GM23338 (cell line): ENCODE measurements at regions not wholly inside any gene's neighbourhood (a gene's known extent, or its start where the extent isn't known, plus 50 kb on each side); places are given as distances from the start of the nearest gene placed in this dataset.

Experiments
- CREB1 ChIP-seq: fragments of 250-450 bp; sonication (Bioruptor Pico); IDR thresholded peaks from 2 replicates; pipeline ENCODE4 v1.5.0; 2020; ENCODE audit warnings: low read depth, mild to moderate bottlenecking, moderate library complexity
- CTCF ChIP-seq, 2 experiments: fragments of 200-600 bp in 1 of 2; sonication (generic) in 1 of 2; conservative IDR thresholded peaks; 2 replicates each; pipeline versions ENCODE4 v1.5.1 to v1.6.1; 2016 to 2017; ENCODE audit warnings: antibody characterized with exemption in 2 of 2, low read depth in 2 of 2, mild to moderate bottlenecking in 2 of 2, moderate library complexity in 1 of 2
- ETS1 ChIP-seq: IDR thresholded peaks from 2 replicates; pipeline ENCODE4 v1.6.1; 2016; ENCODE audit warnings: antibody characterized with exemption
- EZH2 ChIP-seq: fragments of 200-600 bp; sonication (generic); IDR thresholded peaks from one replicate; pipeline ENCODE4 v1.8.0; 2017; ENCODE audit warnings: antibody characterized with exemption, mild to moderate bottlenecking, low read depth; ENCODE audit not compliant: unreplicated experiment
- EZH2phosphoT487 ChIP-seq: fragments of 200-600 bp; sonication (generic); IDR thresholded peaks from one replicate; pipeline ENCODE4 v1.8.1; 2018; ENCODE audit warnings: antibody characterized with exemption; ENCODE audit not compliant: unreplicated experiment
- JUNB ChIP-seq: IDR thresholded peaks from one replicate; pipeline ENCODE4 v1.6.1; 2016; ENCODE audit warnings: antibody characterized with exemption; ENCODE audit not compliant: unreplicated experiment
- NANOG ChIP-seq: IDR thresholded peaks from 2 replicates; pipeline ENCODE4 v1.6.1; 2016; ENCODE audit warnings: antibody characterized with exemption, borderline replicate concordance
- POLR2AphosphoS5 ChIP-seq: IDR thresholded peaks from 2 replicates; pipeline ENCODE4 v1.6.1; 2016; ENCODE audit warnings: antibody characterized with exemption, low read depth
- STAT1 ChIP-seq: IDR thresholded peaks from one replicate; pipeline ENCODE4 v1.6.1; 2016; ENCODE audit warnings: antibody characterized with exemption; ENCODE audit not compliant: unreplicated experiment
- ZNF331 ChIP-seq: fragments of 250-450 bp; sonication (Bioruptor Pico); IDR thresholded peaks from 2 replicates; pipeline ENCODE4 v1.5.0; 2020; ENCODE audit warnings: low read depth, mild to moderate bottlenecking, moderate library complexity
- ZNF462 ChIP-seq: fragments of 250-450 bp; sonication (Bioruptor Pico); IDR thresholded peaks from 2 replicates; pipeline ENCODE4 v1.5.0; 2020; ENCODE audit warnings: mild to moderate bottlenecking, moderate library complexity
- TF ChIP-seq, protein P1 (sequence below): IDR thresholded peaks from one replicate; pipeline ENCODE4 v1.6.1; 2018; ENCODE audit warnings: antibody characterized with exemption; ENCODE audit not compliant: unreplicated experiment

DNA sequence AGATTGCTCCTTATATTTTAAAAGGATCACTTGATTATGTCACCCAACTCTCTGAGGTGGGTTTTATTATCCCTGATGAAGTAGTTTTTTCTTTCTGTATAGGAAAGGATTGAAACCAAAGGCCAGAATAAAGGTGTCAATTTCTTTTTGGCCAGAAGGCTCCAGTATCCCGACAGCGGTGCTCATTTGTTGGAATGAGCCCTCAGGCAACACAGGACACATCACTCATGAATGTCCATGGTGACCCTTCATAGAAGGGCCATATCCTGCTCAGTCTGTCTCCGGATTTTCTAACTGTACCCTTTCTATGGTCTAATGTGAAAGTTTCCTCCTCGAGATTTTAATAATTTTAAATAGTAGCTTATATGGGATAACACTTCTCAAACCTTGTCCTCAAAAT is 171.3 kb upstream of the USP24 start:
- TF ChIP-seq CTCF (conservative IDR thresholded peaks at IDR 0.05; ENCODE audit: low read depth in 2 of 2) (no peak), POLR2AphosphoS5 (no peak), EZH2 (no peak), EZH2phosphoT487 (no peak), JUNB (no peak), STAT1 (no peak), ETS1 (no peak), ZNF462 (CRISPR knock-in tag) (no peak), NANOG (no peak), CREB1 (no peak), ZNF331 (no peak)
- TF ChIP-seq, protein P1, sequence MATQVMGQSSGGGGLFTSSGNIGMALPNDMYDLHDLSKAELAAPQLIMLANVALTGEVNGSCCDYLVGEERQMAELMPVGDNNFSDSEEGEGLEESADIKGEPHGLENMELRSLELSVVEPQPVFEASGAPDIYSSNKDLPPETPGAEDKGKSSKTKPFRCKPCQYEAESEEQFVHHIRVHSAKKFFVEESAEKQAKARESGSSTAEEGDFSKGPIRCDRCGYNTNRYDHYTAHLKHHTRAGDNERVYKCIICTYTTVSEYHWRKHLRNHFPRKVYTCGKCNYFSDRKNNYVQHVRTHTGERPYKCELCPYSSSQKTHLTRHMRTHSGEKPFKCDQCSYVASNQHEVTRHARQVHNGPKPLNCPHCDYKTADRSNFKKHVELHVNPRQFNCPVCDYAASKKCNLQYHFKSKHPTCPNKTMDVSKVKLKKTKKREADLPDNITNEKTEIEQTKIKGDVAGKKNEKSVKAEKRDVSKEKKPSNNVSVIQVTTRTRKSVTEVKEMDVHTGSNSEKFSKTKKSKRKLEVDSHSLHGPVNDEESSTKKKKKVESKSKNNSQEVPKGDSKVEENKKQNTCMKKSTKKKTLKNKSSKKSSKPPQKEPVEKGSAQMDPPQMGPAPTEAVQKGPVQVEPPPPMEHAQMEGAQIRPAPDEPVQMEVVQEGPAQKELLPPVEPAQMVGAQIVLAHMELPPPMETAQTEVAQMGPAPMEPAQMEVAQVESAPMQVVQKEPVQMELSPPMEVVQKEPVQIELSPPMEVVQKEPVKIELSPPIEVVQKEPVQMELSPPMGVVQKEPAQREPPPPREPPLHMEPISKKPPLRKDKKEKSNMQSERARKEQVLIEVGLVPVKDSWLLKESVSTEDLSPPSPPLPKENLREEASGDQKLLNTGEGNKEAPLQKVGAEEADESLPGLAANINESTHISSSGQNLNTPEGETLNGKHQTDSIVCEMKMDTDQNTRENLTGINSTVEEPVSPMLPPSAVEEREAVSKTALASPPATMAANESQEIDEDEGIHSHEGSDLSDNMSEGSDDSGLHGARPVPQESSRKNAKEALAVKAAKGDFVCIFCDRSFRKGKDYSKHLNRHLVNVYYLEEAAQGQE, result no peak
